ENCODE measurements at regions not wholly inside any gene's neighbourhood (a gene's known extent, or its start where the extent isn't known, plus 50 kb on each side); places are given as distances from the start of the nearest gene placed in this dataset.

- no peaks in the 10 kb centered on the region for H3K9me1 ChIP-seq (replicated peaks; ENCODE audit: control insufficient read depth, extremely low read depth, insufficient read depth, low read length)
- H3K36me3 ChIP-seq (ENCODE audit: control insufficient read depth in 2 of 2, extremely low read depth in 1 of 2, insufficient read depth in 2 of 2, low read length in 2 of 2), result no peaks in the 10 kb centered on the region
- no peak overlapping the region for H3K9ac ChIP-seq (replicated peaks; ENCODE audit: extremely low read depth, insufficient read depth, low read length)
- FAIRE-seq (no peak), DNase-seq (ENCODE audit: low read depth, low spot score) (no peak)
- intact Hi-C loops (cut with micrococcal nuclease) (loop anchor here (5.0 kb wide), 1 partner anchor 151 kb away; no protein-coding TSS in a partner anchor), dilution Hi-C loops (cut with MboI; ENCODE audit: extremely low pct_ligation_motif_present, low sequenced_read_pairs) (no loop called here)
- H3K79me2 ChIP-seq (ENCODE audit: control insufficient read depth, insufficient read depth, low read length), result no peaks in the 10 kb centered on the region
- no peaks in the 10 kb centered on the region for H3K4me1 ChIP-seq (ENCODE audit: control insufficient read depth, extremely low read depth, insufficient read depth, low read length)
- TF ChIP-seq GATA2 (IDR thresholded peaks at IDR 0.05; ENCODE audit: insufficient read depth, insufficient read length, low read depth, low read length), result no peak
- no peak for TF ChIP-seq EZH2 (IDR thresholded peaks at IDR 0.05; ENCODE audit: borderline replicate concordance, low read depth, low read length, severe bottlenecking)
- no peak for TF ChIP-seq CTCF (IDR thresholded peaks at IDR 0.05; ENCODE audit: extremely low read depth in 1 of 2, insufficient read depth in 1 of 2, low read depth in 1 of 2, low read length in 2 of 2)
- H3K9me3 ChIP-seq (replicated peaks; ENCODE audit: control insufficient read depth, insufficient read depth, low read length), result no peaks in the 10 kb centered on the region
- no peak overlapping the region for H3K4me2 ChIP-seq (ENCODE audit: insufficient read depth, low read length)
- ChIA-PET CTCF (interaction anchor here (0.6 to 5.8 kb wide), 5 partner anchors 12 to 1313 kb away, joined by 3 to 49 read pairs (median 4); no protein-coding TSS in a partner anchor), POLR2A (no interaction called here)
- H4K20me1 ChIP-seq (replicated peaks; ENCODE audit: control insufficient read depth, extremely low read depth, insufficient read depth, low read length), result no peaks in the 10 kb centered on the region
- no TSS peak for BruUV-seq (replicated peaks)
- H2AFZ ChIP-seq (ENCODE audit: low read depth, low read length), result no peak overlapping the region
- H3K27me3 ChIP-seq (ENCODE audit: control insufficient read depth in 2 of 2, insufficient read depth in 2 of 2, low read length in 2 of 2), result no peaks in the 10 kb centered on the region
- no peak overlapping the region for H3K27ac ChIP-seq (ENCODE audit: insufficient read depth, low read depth, low read length)
- H3K4me3 ChIP-seq (replicated peaks in 1 of 3; ENCODE audit: insufficient read depth in 1 of 3, low read depth in 1 of 3, low read length in 3 of 3), result no peak overlapping the region
Observed at GRCh38 chr6:18748314-18748713, 361.2 kb downstream of the RNF144B start.

- CTCF ChIA-PET, result interaction anchor here (4.0 to 5.8 kb wide), 2 partner anchors 224 to 1304 kb away, joined by 10 to 49 read pairs; no protein-coding TSS in a partner anchor
- H4K20me1 ChIP-seq (replicated peaks; ENCODE audit: control insufficient read depth, extremely low read depth, insufficient read depth, low read length), result no peaks in the 10 kb centered on the region
- no peak overlapping the region for H3K4me2 ChIP-seq (ENCODE audit: insufficient read depth, low read length)
- H3K27ac ChIP-seq (ENCODE audit: insufficient read depth, low read depth, low read length), result no peak overlapping the region
- H3K9ac ChIP-seq (replicated peaks; ENCODE audit: extremely low read depth, insufficient read depth, low read length), result no peak overlapping the region
- no peaks in the 10 kb centered on the region for H3K4me1 ChIP-seq (ENCODE audit: control insufficient read depth, extremely low read depth, insufficient read depth, low read length)
- no peak for FAIRE-seq
- no peaks in the 10 kb centered on the region for H3K9me1 ChIP-seq (replicated peaks; ENCODE audit: control insufficient read depth, extremely low read depth, insufficient read depth, low read length)
- TF ChIP-seq POLR2A (IDR thresholded peaks at IDR 0.05; ENCODE audit: low read depth, low read length) (no peak), GATA2 (IDR thresholded peaks at IDR 0.05; ENCODE audit: insufficient read depth, insufficient read length, low read depth, low read length) (no peak), EZH2 (IDR thresholded peaks at IDR 0.05; ENCODE audit: borderline replicate concordance, low read depth, low read length, severe bottlenecking) (no peak), MAX (IDR thresholded peaks at IDR 0.05; ENCODE audit: insufficient read depth, insufficient read length) (no peak), FOS (IDR thresholded peaks at IDR 0.05; ENCODE audit: borderline replicate concordance, insufficient read depth, low read length) (no peak), POLR2AphosphoS5 (IDR thresholded peaks at IDR 0.05; ENCODE audit: insufficient read depth, low read depth, low read length) (no peak), CTCF (IDR thresholded peaks at IDR 0.05; ENCODE audit: extremely low read depth in 1 of 2, insufficient read depth in 1 of 2, low read depth in 1 of 2, low read length in 2 of 2) (no peak), JUN (IDR thresholded peaks at IDR 0.05; ENCODE audit: borderline replicate concordance, insufficient read depth, insufficient read length, low read depth) (no peak), MYC (IDR thresholded peaks at IDR 0.05; ENCODE audit: low read depth, low read length) (no peak)
- dilution Hi-C loops (cut with MboI; ENCODE audit: extremely low pct_ligation_motif_present, low sequenced_read_pairs), result no loop called here
- H3K4me3 ChIP-seq (replicated peaks in 1 of 3; ENCODE audit: insufficient read depth in 1 of 3, low read depth in 1 of 3, low read length in 3 of 3), result no peak overlapping the region
- intact Hi-C loops (cut with micrococcal nuclease), result no loop called here
- no peak for DNase-seq (ENCODE audit: low read depth, low spot score)
- no peaks in the 10 kb centered on the region for H3K9me3 ChIP-seq (replicated peaks; ENCODE audit: control insufficient read depth, insufficient read depth, low read length)
- BruUV-seq (replicated peaks), result no TSS peak
- H3K36me3 ChIP-seq (ENCODE audit: control insufficient read depth in 2 of 2, extremely low read depth in 1 of 2, insufficient read depth in 2 of 2, low read length in 2 of 2), result no peaks in the 10 kb centered on the region
- no peaks in the 10 kb centered on the region for H3K79me2 ChIP-seq (ENCODE audit: control insufficient read depth, insufficient read depth, low read length)
- POLR2A ChIA-PET, result no interaction called here
- no peaks in the 10 kb centered on the region for H3K27me3 ChIP-seq (ENCODE audit: control insufficient read depth in 2 of 2, insufficient read depth in 2 of 2, low read length in 2 of 2)
- H2AFZ ChIP-seq (ENCODE audit: low read depth, low read length), result no peak overlapping the region
Observed at GRCh38 chr6:18752278-18753068, 365.3 kb downstream of the RNF144B start.

Measured in endothelial cell of umbilical vein (primary cell).